A673 (cell line): ENCODE measurements at regions not wholly inside any gene's neighbourhood (a gene's known extent, or its start where the extent isn't known, plus 50 kb on each side); places are given as distances from the start of the nearest gene placed in this dataset.

Experiments
- EZH2 ChIP-seq: fragments of 200-600 bp; sonication (generic); IDR thresholded peaks from 2 replicates; pipeline ENCODE4 v1.6.1; 2017; ENCODE audit warnings: borderline replicate concordance, low read depth, mild to moderate bottlenecking, mixed read lengths, antibody characterized with exemption, low read length; ENCODE audit not compliant: poor library complexity, severe bottlenecking
- TF ChIP-seq, protein P1 (sequence below): fragments of 300-800, 200-600 bp; sonication (generic); conservative IDR thresholded peaks from 2 replicates; pipeline ENCODE4 v1.5.1; 2017; ENCODE audit warnings: low read depth, mild to moderate bottlenecking, antibody characterized with exemption, low read length, moderate library complexity, mixed read lengths

DNA sequence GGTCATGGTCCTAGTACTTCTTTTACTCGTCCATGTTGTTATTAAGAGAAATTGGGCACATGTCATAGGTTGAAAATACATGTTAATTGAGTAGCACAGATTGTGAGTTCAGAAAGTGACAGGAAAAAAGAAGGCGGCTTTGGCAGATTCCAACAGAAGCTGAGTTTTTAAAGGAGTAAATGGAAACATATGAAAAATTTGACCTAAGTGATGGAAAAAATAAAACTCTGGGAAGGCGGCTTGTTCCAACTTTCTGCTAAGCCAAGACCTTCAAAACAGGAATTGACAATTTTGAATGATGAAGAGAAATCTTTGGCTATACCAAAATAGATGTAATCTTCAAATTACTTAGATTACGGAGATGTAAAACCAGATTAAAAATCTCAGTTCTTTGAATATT is 868.0 kb downstream of the EPHA4 start:
- TF ChIP-seq, protein P1, sequence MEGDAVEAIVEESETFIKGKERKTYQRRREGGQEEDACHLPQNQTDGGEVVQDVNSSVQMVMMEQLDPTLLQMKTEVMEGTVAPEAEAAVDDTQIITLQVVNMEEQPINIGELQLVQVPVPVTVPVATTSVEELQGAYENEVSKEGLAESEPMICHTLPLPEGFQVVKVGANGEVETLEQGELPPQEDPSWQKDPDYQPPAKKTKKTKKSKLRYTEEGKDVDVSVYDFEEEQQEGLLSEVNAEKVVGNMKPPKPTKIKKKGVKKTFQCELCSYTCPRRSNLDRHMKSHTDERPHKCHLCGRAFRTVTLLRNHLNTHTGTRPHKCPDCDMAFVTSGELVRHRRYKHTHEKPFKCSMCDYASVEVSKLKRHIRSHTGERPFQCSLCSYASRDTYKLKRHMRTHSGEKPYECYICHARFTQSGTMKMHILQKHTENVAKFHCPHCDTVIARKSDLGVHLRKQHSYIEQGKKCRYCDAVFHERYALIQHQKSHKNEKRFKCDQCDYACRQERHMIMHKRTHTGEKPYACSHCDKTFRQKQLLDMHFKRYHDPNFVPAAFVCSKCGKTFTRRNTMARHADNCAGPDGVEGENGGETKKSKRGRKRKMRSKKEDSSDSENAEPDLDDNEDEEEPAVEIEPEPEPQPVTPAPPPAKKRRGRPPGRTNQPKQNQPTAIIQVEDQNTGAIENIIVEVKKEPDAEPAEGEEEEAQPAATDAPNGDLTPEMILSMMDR = no peak
- TF ChIP-seq EZH2 = no peak
